ENCODE measurements at regions not wholly inside any gene's neighbourhood (a gene's known extent, or its start where the extent isn't known, plus 50 kb on each side); places are given as distances from the start of the nearest gene placed in this dataset.

DNA sequence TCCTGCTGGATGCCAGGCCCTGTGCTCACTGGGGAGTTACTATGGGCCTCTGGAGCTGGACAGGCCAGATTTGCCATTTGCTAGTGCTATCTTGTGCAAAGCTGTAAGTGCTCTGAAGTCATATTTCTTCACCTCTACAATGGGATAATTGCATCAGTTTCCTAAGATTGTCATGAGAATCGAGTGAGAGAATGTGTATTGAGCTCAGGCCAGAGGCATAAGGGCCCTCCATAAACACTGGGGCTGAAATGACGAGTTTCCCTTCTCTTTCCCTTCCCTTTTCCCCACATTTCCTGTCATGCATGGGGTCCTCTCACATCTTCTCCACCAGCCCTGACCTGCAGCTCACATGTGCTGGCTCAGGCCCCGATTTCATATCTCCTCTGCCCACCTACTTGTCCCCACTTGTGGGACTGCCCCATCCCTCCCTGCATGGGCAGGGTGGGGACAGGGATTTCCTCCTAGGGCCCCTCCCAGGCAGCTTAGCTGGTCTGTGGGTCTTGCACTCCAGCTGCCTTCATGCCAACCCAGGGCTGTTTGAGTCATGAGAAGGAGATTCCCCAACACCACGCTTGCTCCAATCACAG, 358.8 kb downstream of the MID1IP1 start:
- TF ChIP-seq MXI1 (IDR thresholded peaks at IDR 0.05; ENCODE audit: borderline replicate concordance, low read depth, low read length) (no peak), FOS (IDR thresholded peaks at IDR 0.05; ENCODE audit: low read depth, low read length) (no peak), NFE2L2 (IDR thresholded peaks at IDR 0.05; ENCODE audit: low read depth, low read length) (no peak), BHLHE40 (IDR thresholded peaks at IDR 0.05; ENCODE audit: low read depth, low read length) (no peak), POLR2A (IDR thresholded peaks at IDR 0.05; ENCODE audit: low read depth, low read length) (no peak)
- TF ChIP-seq, protein P1, sequence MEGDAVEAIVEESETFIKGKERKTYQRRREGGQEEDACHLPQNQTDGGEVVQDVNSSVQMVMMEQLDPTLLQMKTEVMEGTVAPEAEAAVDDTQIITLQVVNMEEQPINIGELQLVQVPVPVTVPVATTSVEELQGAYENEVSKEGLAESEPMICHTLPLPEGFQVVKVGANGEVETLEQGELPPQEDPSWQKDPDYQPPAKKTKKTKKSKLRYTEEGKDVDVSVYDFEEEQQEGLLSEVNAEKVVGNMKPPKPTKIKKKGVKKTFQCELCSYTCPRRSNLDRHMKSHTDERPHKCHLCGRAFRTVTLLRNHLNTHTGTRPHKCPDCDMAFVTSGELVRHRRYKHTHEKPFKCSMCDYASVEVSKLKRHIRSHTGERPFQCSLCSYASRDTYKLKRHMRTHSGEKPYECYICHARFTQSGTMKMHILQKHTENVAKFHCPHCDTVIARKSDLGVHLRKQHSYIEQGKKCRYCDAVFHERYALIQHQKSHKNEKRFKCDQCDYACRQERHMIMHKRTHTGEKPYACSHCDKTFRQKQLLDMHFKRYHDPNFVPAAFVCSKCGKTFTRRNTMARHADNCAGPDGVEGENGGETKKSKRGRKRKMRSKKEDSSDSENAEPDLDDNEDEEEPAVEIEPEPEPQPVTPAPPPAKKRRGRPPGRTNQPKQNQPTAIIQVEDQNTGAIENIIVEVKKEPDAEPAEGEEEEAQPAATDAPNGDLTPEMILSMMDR (conservative IDR thresholded peaks at IDR 0.05; ENCODE audit: low read depth, low read length) = no peak

All from IMR-90 (cell line).